SU-DHL-6 (cell line): ENCODE measurements at regions not wholly inside any gene's neighbourhood (a gene's known extent, or its start where the extent isn't known, plus 50 kb on each side); places are given as distances from the start of the nearest gene placed in this dataset.

Experiments
- CTCF ChIP-seq: fragments of 200-600 bp; sonication (generic); IDR thresholded peaks from one replicate; pipeline ENCODE4 v1.5.1; 2017; ENCODE audit warnings: antibody characterized with exemption, mild to moderate bottlenecking, low read length, moderate library complexity; ENCODE audit not compliant: insufficient read depth, poor library complexity, severe bottlenecking
- EZH2phosphoT487 ChIP-seq: fragments of 200-600 bp; sonication (generic), shearing (Covaris generic); conservative IDR thresholded peaks from 2 replicates; pipeline ENCODE4 v1.6.1; 2018; ENCODE audit warnings: mild to moderate bottlenecking, antibody characterized with exemption, low read length, moderate library complexity, mixed read lengths

GRCh38 chr3:64422932-64423331 is 197.7 kb upstream of the PRICKLE2 start:
- no peak for TF ChIP-seq CTCF
- TF ChIP-seq EZH2phosphoT487: no peak
